ENCODE measurements at regions not wholly inside any gene's neighbourhood (a gene's known extent, or its start where the extent isn't known, plus 50 kb on each side); places are given as distances from the start of the nearest gene placed in this dataset.

DNA sequence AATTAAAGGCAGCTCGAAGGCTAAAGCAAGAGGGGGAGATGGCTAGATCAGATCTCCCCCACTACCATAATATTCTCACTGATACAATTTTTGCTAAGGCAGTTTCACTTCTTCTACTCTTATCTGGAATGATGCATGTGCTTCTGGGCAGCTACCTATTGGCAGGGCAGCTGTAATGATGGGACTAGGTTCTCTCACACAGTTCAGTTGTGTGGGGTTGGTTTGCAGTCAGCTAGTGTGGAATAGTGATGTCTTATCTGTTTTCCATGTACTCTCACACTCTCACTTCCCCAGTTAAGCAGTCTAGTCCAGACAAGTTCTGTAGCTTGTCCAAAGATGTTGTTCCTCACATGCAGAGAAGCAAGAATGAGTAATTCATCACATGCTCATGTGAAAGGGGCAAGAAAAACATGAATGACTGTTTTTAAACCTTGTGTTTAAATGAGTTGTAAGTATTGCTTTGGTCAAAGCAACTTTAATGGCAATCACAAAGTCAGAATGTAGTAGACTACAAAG is 836.1 kb downstream of the CBLN2 start:
- TF ChIP-seq, protein P1, sequence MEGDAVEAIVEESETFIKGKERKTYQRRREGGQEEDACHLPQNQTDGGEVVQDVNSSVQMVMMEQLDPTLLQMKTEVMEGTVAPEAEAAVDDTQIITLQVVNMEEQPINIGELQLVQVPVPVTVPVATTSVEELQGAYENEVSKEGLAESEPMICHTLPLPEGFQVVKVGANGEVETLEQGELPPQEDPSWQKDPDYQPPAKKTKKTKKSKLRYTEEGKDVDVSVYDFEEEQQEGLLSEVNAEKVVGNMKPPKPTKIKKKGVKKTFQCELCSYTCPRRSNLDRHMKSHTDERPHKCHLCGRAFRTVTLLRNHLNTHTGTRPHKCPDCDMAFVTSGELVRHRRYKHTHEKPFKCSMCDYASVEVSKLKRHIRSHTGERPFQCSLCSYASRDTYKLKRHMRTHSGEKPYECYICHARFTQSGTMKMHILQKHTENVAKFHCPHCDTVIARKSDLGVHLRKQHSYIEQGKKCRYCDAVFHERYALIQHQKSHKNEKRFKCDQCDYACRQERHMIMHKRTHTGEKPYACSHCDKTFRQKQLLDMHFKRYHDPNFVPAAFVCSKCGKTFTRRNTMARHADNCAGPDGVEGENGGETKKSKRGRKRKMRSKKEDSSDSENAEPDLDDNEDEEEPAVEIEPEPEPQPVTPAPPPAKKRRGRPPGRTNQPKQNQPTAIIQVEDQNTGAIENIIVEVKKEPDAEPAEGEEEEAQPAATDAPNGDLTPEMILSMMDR (IDR thresholded peaks at IDR 0.05 in 4 of 5, conservative IDR thresholded peaks at IDR 0.05 in 1 of 5): no peak
- TF ChIP-seq POLR2A (IDR thresholded peaks at IDR 0.05): no peak
